DMS53 (cell line): ENCODE measurements at regions not wholly inside any gene's neighbourhood (a gene's known extent, or its start where the extent isn't known, plus 50 kb on each side); places are given as distances from the start of the nearest gene placed in this dataset.
A peak's percentile ranks its signal among the peaks of the same experiment; 100 is the strongest.
"Not testable (repeated sequence)": the region's sequence is repeated elsewhere in the genome, so short reads cannot be mapped to it uniquely, and the experiment has no call there.

ENCODE experiments used
- DNase-seq: peaks from one replicate; lab custom pipeline; 2025; lab: John Stamatoyannopoulos, UW

GRCh38 chr7:57740126-57740525 is 290.1 kb downstream of the ZNF716 start:
- not testable (repeated sequence) for DNase-seq

GRCh38 chr7:57769131-57769530 is 319.2 kb downstream of the ZNF716 start:
- no peak for DNase-seq

DNA sequence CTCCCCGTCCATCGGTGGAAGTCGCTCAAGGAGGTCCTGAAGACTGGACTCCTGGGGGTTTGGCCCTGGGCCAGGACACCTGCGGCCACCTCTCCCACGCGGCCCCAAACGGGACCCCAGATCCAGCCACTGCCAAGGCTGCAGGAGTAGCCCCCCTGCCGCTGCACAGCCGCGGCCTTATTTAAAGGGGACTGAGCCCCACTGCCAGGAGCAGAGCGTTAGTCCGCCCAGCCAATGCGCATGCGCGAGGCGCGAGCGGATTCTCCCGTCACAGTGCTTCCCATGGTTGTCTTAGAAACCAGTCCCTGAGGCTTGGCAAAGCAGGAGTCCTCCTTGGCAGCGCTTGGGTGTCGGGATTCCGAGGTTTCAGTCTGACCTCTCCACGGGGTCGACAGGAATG is 320.0 kb downstream of the ZNF716 start:
- peak; percentile 14 for DNase-seq

DNA sequence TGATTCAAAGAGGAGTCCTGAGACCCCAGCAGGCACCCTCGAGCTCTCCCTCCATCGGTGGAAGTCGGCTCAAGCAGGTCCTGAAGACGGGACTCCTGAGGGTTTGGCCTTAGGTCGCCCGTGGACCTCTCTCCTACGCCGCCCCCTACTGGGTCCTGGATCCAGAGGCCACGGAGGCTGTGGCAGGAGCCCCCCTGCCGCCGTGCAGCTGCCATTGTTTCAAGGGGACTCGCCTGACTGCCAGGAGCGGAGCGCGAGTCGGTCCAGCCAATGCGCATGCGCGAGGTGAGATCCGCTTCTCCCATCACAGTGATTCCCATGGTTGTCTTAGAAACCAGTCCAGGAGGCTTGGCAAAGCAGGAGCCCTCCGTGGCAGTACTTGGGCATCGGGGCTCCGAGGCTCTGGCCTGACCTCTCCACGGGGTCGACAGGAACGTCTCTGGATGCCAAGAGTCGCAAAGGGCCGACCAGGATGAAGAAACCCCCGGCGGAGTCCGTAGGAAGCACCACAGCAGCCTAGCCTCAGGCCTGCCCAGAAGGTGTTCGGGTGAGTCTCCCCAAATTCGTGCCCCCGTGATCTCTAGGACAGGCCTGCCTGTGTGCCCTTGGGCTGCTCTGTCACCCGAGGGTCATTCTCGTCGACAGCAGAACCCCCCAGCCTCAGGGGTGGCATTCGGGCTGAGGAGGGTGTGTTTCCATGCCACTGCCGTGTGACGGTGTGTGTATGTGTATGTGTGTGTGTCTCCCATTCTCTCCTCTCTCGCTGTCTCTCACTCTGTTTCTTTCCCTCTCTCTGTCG is 322.3 kb downstream of the ZNF716 start:
- DNase-seq = peak; percentile 20

GRCh38 chr7:57774300-57774699 is 324.3 kb downstream of the ZNF716 start:
- no peak for DNase-seq

GRCh38 chr7:57775396-57776088 is 325.6 kb downstream of the ZNF716 start:
- no peak for DNase-seq

DNA sequence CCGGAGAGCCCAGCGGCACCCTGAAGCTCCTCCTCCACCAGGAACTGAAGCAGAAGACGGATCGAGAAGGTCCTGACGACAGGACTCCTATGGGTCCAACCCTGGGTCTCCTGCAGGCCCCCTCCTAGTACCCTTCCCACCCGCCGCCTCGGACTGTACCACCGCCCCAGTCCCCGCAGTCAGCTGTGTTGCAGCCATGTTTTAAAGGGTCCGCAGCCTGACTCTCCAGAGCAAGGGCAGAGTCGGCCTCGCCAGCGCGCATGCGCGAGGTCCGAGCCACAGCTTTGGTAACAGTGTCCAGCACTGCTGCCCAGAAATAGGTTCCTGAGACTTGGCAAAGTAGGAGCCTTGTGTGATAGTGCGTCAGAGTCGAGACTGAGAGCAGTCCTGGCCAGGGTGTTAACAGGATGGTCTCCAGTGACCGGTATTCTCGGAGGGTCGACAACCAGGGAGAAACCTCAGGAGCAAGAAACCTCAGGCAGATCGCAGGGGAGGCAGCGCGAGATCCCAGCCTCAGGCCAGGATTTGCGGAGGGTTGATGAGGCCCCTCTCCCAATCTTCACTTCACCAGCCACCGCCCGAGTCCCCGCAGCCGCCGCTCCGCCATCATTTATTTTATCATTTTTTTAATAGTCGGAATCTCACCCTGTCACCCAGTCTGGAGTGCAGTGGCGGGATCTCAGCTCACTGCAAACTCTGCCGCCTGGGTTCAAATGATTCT is 326.3 kb downstream of the ZNF716 start:
- DNase-seq = not testable (repeated sequence)

DNA sequence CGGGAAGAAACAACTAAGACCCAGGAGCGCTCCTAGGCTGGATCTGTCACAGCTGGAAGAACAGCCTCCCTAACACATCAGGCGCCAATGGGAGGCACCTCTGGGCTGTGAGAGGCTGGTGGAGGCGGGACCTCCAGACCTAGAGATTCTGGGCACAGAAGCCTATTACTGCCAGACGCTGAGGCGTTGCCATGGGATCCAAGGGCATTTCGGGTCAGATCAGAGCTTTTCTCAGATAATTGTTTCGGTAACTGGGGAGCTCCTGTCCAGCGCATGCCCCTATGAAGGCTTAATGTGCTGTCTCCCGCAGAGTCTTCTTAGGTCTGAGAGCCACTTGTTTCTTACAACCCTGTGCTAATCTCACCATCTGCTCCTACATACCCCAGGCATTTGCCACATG is 339.2 kb downstream of the ZNF716 start:
- no peak for DNase-seq

GRCh38 chr7:57819491-57819981 is 369.6 kb downstream of the ZNF716 start:
- DNase-seq = no peak

DNA sequence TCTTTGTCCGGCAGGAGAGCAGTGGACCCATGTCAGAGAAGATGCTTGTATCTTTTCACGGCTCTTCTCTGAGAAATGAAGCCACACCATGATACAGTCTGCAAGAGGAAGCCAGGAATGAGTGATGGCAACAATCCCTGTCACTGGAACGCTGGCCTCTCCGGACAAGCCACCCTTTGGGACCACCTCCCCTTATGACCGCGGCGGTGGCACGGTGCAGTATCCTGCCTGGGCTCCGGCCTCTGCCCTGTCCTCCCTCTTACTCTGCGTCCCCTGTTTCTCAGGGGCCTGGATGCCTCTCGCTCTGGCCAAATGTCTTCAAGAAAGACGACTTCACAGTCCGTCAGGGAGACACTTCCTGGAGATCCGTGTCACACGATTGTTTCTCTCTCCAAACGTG is 370.5 kb downstream of the ZNF716 start:
- DNase-seq = no peak

- DNase-seq = no peak
These were observed 371.7 kb downstream of the ZNF716 start for GRCh38 chr7:57821438-57822382.

- DNase-seq = not testable (repeated sequence)
These were observed 376.6 kb downstream of the ZNF716 start for GRCh38 chr7:57826548-57826947.

DNA sequence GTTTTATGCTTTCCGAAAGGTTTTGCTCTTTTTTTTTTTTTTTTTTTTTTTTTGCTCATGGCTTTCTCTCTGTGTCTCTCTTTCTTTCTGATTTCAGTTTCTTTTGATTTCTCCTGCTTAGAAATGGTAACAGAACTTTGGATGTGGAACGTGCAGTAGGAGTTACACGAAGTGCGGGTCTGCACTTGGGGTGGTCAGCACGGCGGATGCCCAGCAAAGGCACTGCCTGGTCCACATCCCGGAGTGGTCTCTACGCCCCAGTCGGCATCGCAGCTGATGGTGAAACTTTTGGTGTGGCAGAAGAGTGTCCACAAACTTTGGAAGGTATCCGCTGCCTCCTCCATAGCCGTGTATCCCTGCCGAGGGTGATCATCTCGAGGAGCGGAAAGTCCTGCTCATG is 385.2 kb downstream of the ZNF716 start:
- DNase-seq = not testable (repeated sequence)

DNA sequence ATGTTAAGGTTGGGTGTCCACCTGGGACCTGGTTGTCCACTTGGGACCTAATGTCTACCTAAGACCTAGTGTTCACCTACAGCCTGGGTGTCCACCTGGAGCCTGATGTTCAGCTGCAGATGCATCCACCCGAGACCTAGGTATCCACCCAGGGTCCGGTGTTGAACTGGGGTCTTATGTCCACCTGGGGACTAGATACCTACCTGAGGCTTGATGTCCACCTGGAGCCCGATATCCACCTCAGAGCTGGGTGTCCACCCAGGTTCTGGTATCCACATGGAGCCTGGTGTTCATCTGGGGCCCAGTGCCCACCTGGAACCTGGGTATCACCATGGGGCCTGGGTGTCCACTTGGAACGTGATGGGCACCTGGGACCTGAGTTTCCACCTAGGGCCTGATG is 389.2 kb downstream of the ZNF716 start:
- DNase-seq = not testable (repeated sequence)

- peak; percentile 5 for DNase-seq
These were observed 418.1 kb downstream of the ZNF716 start for GRCh38 chr7:57867884-57868701.

GRCh38 chr7:57868771-57869483 is 418.9 kb downstream of the ZNF716 start:
- DNase-seq = no peak
